ENCODE measurements at regions not wholly inside any gene's neighbourhood (a gene's known extent, or its start where the extent isn't known, plus 50 kb on each side); places are given as distances from the start of the nearest gene placed in this dataset.
"Not testable (repeated sequence)": the region's sequence is repeated elsewhere in the genome, so short reads cannot be mapped to it uniquely, and the experiment has no call there.

- DNase-seq (ENCODE audit: low read depth in 2 of 2), result no peak
These were observed 1068.3 kb downstream of the HACE1 start for GRCh38 chr6:103791458-103791857.

- DNase-seq (ENCODE audit: low read depth in 2 of 2), result no peak
These were observed 1075.6 kb downstream of the HACE1 start for GRCh38 chr6:103784117-103784516.

- DNase-seq (ENCODE audit: low read depth in 2 of 2), result no peak
These were observed 1076.4 kb downstream of the HACE1 start for GRCh38 chr6:103783329-103783728.

- no peak for DNase-seq (ENCODE audit: low read depth in 2 of 2)
These were observed 1090.3 kb downstream of the HACE1 start for GRCh38 chr6:103769431-103769830.

DNA sequence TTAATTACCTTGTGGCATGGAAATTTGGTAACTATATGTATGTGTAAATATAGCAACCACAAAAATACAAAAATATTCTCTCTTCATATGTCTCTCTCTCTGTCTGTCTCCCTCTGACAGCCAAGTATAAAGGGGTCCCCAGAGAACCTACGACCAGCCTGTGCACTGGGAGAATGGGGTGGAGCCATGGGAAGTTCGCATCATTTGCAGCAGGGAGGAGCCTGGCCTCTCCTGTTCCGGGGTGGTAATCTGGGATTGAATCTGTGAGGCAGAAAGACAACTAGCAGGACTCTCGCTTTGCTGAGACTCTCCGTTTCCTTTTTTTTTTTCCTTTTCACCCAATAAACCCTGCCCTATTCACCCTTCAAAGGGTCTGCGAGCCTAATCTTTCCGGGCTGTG lies 1109.1 kb downstream of the HACE1 start:
- no peak for DNase-seq (ENCODE audit: low read depth in 2 of 2)

- no peak for DNase-seq (ENCODE audit: low read depth in 2 of 2)
These were observed 1125.7 kb downstream of the HACE1 start for GRCh38 chr6:103734016-103734415.

- no peak for DNase-seq (ENCODE audit: low read depth in 2 of 2)
These were observed 1130.1 kb downstream of the HACE1 start for GRCh38 chr6:103729658-103730057.

- DNase-seq (ENCODE audit: low read depth in 2 of 2), result no peak
These were observed 1136.0 kb downstream of the HACE1 start for GRCh38 chr6:103723438-103724322.

GRCh38 chr6:103722683-103723082 lies 1137.0 kb downstream of the HACE1 start:
- DNase-seq (ENCODE audit: low read depth in 2 of 2), result no peak

DNA sequence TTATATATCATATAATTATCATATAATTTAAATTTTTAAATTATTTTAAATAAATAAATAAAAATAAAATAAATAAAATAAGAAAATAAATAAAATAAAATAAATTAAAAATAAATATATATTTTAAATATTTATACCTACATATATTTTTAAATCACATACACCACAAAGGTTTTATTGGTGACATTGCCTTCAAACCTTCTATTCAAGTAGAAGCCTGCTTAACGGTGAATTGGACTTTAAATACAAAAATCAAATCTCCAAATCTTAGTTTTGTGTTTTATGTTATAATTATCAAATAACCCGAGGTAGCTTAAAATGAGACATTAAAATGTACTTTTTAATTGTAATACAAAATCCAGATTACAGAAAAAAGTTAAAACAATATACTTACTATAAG lies 1137.8 kb downstream of the HACE1 start:
- DNase-seq (ENCODE audit: low read depth in 2 of 2), result no peak

DNA sequence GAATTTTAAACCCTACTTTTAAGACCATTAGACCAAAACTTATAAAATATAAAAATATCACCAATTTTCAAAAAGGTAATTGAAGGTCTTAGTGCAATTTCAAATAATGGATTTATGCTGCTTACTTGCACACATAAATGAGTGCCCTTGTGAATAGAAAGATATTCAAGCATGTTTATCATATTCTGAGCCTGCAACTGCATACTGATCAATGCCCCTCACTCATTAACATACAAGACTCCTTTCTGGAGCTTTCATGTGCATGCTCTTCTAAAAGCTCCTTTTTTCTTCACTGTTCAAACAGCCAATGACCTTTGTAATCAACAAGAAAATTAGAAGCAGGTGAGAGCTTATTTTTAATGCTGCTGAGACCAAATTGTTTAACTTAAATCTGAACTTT lies 1139.3 kb downstream of the HACE1 start:
- DNase-seq (ENCODE audit: low read depth in 2 of 2), result no peak

DNA sequence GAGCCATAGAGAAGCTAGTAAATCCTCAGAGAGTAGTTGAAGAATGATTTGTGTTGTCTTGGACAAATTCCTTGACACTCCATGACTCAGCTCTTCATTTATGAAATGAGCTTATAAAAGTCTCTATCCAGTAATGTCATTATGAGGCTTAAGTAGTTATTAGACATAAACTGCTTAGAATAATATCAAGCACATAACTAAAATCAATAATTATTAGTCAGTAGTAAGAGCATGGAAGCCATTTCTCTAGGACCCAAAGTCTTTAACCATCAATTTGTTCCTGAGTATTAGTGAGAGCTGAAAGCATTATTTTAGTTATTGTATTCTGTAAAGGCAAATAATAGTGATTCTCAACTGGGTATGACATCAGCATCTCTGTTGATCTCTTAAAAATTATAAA lies 1140.2 kb downstream of the HACE1 start:
- no peak for DNase-seq (ENCODE audit: low read depth in 2 of 2)

DNA sequence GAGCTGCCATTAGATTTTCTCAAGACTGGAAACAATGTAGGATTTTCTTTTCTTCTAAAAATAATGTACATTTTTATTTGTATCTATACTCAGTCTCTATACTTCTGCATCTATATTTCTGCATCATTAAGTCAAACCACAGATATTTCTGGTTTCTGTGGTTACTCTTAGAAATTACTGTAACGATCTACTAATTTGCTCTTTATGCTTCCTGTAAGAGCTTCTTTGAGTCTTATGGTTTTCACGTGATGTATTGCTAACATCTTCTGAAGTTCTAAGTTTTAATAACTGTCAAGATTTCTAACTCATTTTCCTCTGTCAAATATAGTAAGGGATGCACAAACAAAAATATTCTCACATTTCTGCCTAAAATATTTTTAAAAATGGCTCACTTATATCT lies 1144.5 kb downstream of the HACE1 start:
- no peak for DNase-seq (ENCODE audit: low read depth in 2 of 2)

GRCh38 chr6:103709236-103709635 lies 1150.5 kb downstream of the HACE1 start:
- not testable (repeated sequence) for DNase-seq (ENCODE audit: low read depth in 2 of 2)

DNA sequence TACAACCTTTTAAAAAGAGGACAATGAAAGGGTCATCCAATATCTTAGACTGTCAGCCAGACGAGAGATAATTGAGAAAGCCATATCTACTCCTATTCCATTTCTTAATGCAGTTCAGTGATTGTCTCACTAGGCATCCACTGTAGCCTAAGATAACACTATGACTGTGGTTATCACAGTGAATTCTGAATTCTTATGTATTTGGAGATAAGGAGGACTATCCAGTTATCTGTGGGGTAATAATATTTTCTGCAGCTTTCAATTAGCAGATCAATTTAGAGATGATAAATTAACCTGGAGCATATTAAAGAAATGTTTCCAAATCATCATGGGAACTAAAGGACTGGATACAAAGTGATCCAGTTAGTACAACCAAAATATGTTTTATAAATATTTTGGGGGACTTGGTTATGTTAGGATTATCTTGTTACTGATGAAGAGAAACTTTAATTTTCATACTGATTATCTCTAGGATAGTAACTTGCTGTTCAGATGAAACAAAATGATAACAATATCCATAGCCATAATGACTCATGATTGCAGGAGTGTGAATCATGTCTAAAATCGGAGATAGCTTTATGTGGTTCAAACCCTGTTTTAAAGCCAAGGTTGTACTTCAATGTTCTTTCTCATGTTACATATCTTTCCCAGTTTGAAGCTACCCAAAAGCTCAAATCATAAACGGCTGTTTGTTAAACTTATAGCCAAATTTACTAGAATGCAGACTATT lies 1152.0 kb downstream of the HACE1 start:
- no peak for DNase-seq (ENCODE audit: low read depth in 2 of 2)

GRCh38 chr6:103699769-103700168 lies 1160.0 kb downstream of the HACE1 start:
- no peak for DNase-seq (ENCODE audit: low read depth in 2 of 2)

DNA sequence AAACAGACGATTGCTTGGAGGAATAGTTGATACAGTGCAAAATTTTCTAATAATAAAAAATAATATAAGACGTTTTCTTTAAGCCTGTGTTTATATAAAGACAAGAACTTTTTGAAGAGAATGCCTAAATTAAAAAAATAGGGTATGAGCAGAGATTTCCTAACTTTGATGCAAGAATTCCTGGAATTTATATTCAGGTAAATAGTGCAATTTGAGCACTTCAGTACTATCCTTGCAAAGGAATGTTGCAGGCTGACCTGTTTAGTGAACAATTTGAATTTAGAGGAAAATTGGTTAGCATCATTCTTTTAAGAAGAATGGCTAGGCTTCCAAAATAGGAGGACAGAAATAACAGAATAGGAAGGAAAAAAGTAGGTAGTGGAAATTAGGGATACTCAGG lies 1172.3 kb downstream of the HACE1 start:
- no peak for DNase-seq (ENCODE audit: low read depth in 2 of 2)

GRCh38 chr6:103680116-103680515 lies 1179.6 kb downstream of the HACE1 start:
- no peak for DNase-seq (ENCODE audit: low read depth in 2 of 2)

- no peak for DNase-seq (ENCODE audit: low read depth in 2 of 2)
These were observed 1182.4 kb downstream of the HACE1 start for GRCh38 chr6:103677290-103677689.

- no peak for DNase-seq (ENCODE audit: low read depth in 2 of 2)
These were observed 1183.8 kb downstream of the HACE1 start for GRCh38 chr6:103675807-103676406.

DNA sequence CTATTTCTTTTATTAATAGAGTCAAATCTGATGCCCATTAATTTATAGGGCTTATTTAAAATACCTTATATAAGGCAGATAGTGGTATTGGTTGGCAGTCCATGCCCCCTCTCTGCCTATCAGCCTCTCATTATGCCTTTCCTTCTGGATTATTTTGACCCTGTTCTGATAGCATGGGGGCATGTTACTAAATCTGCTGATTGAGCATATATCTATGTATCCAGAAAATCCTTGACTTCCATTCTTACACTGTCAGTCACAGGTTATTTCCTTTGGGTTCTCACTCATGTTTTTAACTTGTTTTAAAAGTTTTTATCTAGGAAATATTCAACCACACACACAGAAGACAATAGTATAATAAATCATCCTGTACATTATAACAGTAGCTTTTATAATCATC lies 1184.9 kb downstream of the HACE1 start:
- no peak for DNase-seq (ENCODE audit: low read depth in 2 of 2)

GRCh38 chr6:103672169-103672568 lies 1187.5 kb downstream of the HACE1 start:
- DNase-seq (ENCODE audit: low read depth in 2 of 2), result no peak

GRCh38 chr6:103629613-103630012 lies 1230.1 kb downstream of the HACE1 start:
- no peak for DNase-seq (ENCODE audit: low read depth in 2 of 2)

Measured in stimulated activated CD8-positive, alpha-beta memory T cell treated with anti-CD3 and anti-CD28 coated beads, Interleukin-2, amount 100 ng/mL, for 1 hour (primary cell).